HCT116 (cell line): ENCODE measurements at regions not wholly inside any gene's neighbourhood (a gene's known extent, or its start where the extent isn't known, plus 50 kb on each side); places are given as distances from the start of the nearest gene placed in this dataset.

ENCODE experiments used
- ATAC-seq: fragments of 200-7000 bp; cut with Tn5 transposase; 2 replicates; pipeline ENCODE4 v1.9.1; 2020; ENCODE audit warnings: mild to moderate bottlenecking, moderate library complexity
- BruUV-seq: library from RNA; stranded (reverse); fragments of 400-500 nt; replicated peaks from 2 replicates; lab custom pipeline; 2021; lab: Mats Ljungman, UMichigan
- CTCF ChIA-PET: fragments of 300-600 bp; sonication (Branson Sonifier 250); formaldehyde crosslinking; loops from one replicate; lab custom pipeline; 2021; ENCODE audit warnings: antibody characterized with exemption; lab: Charles Lee
- POLR2A ChIA-PET: fragments of 300-600, 350-600 bp; sonication (Branson Sonifier 250); formaldehyde crosslinking; loops from one replicate; lab custom pipeline; 2021; ENCODE audit warnings: antibody characterized with exemption; lab: Charles Lee
- RAD21 ChIA-PET, 2 experiments: fragments of 300-600 bp; sonication (Branson Sonifier 250); formaldehyde crosslinking; loops; one replicate each; lab custom pipeline; 2023; ENCODE audit warnings: low total read pairs in 2 of 2; ENCODE audit not compliant: uncharacterized antibody in 2 of 2, unreplicated experiment in 2 of 2, low non-redundant PET in 1 of 2; lab: Charles Lee
- DNase-seq: peaks from one replicate; pipeline ENCODE4 v3.0.0-alpha.2; 2010; ENCODE audit warnings: low read depth, low spot score
- H2AFZ ChIP-seq: fragments of 200-600 bp; shearing (Covaris generic), sonication (generic); 2 replicates; pipeline ENCODE4 v1.6.1; 2017; ENCODE audit warnings: low read depth, mixed run types, mixed read lengths, antibody characterized with exemption, low read length; ENCODE audit not compliant: poor library complexity, severe bottlenecking
- H3K27ac ChIP-seq: 2 replicates; pipeline ENCODE4 v1.5.1; 2012; ENCODE audit warnings: low read depth, low read length
- H3K27me3 ChIP-seq: fragments of 200-600 bp; sonication (generic); 2 replicates; pipeline ENCODE4 v1.6.1; 2016; ENCODE audit warnings: mixed run types, low read length, mixed read lengths; ENCODE audit not compliant: insufficient read depth
- H3K36me3 ChIP-seq, 2 experiments: fragments of 200-500 bp in 1 of 2; fragments of 200-600 bp in 1 of 2; sonication (Bioruptor generic) in 1 of 2; sonication (generic) in 1 of 2; 2 replicates each; pipeline versions ENCODE4 v1.5.1 to v1.6.1; 2014 to 2016; ENCODE audit warnings: low read length in 2 of 2, inconsistent platforms in 1 of 2, mixed read lengths in 1 of 2, mixed run types in 1 of 2; ENCODE audit not compliant: insufficient read depth in 2 of 2, control insufficient read depth in 1 of 2
- H3K4me1 ChIP-seq, 2 experiments: fragments of 200-600 bp in 1 of 2; sonication (generic) in 1 of 2; 2 replicates each; pipeline versions ENCODE4 v1.5.1 to v1.6.1; 2012 to 2017; ENCODE audit warnings: low read length in 2 of 2, inconsistent platforms in 1 of 2, mild to moderate bottlenecking in 1 of 2, mixed read lengths in 1 of 2, mixed run types in 1 of 2, moderate library complexity in 1 of 2; ENCODE audit not compliant: insufficient read depth in 2 of 2, control insufficient read depth in 1 of 2
- H3K4me2 ChIP-seq: fragments of 200-600 bp; sonication (generic); 2 replicates; pipeline ENCODE4 v1.6.1; 2017; ENCODE audit warnings: mixed run types, low read length, mixed read lengths
- H3K4me3 ChIP-seq, 2 experiments: fragments of 200-600 bp in 1 of 2; sonication (generic) in 1 of 2; replicated peaks in 1 of 2; 2 replicates each; pipeline ENCODE4 v1.5.1; 2011 to 2016; ENCODE audit warnings: low read length in 2 of 2, control low read depth in 1 of 2, low read depth in 1 of 2, mild to moderate bottlenecking in 1 of 2, mixed read lengths in 1 of 2, mixed run types in 1 of 2
- H3K79me2 ChIP-seq: fragments of 200-600 bp; sonication (generic); 2 replicates; pipeline ENCODE4 v1.6.1; 2017; ENCODE audit warnings: mild to moderate bottlenecking, mixed run types, low read length, moderate library complexity, mixed read lengths; ENCODE audit not compliant: insufficient read depth
- H3K9ac ChIP-seq: fragments of 200-600 bp; sonication (generic); 2 replicates; pipeline ENCODE4 v1.6.1; 2016; ENCODE audit warnings: low read length, mixed read lengths
- H3K9me2 ChIP-seq: fragments of 200-600 bp; sonication (generic), shearing (Covaris generic); 2 replicates; pipeline ENCODE4 v1.6.1; 2017; ENCODE audit warnings: mixed run types, mild to moderate bottlenecking, moderate library complexity; ENCODE audit not compliant: insufficient read depth
- H3K9me3 ChIP-seq, 2 experiments: fragments of 200-500 bp in 1 of 2; fragments of 200-600 bp in 1 of 2; sonication (Bioruptor generic) in 1 of 2; sonication (generic) in 1 of 2; 2 replicates each; pipeline ENCODE4 v1.6.1; 2014 to 2017; ENCODE audit warnings: low read length in 2 of 2, mixed read lengths in 2 of 2, inconsistent platforms in 1 of 2, low read depth in 1 of 2, mild to moderate bottlenecking in 1 of 2, mixed run types in 1 of 2, moderate library complexity in 1 of 2; ENCODE audit not compliant: control insufficient read depth in 1 of 2, insufficient read depth in 1 of 2
- H4K20me1 ChIP-seq: fragments of 200-600 bp; sonication (generic), shearing (Covaris generic); 2 replicates; pipeline ENCODE4 v1.6.1; 2017; ENCODE audit warnings: mixed run types, mild to moderate bottlenecking, moderate library complexity; ENCODE audit not compliant: insufficient read depth
- CEBPB ChIP-seq: IDR thresholded peaks from 2 replicates; pipeline ENCODE4 v1.6.1; 2012; ENCODE audit warnings: low read depth
- EGR1 ChIP-seq: IDR thresholded peaks from 2 replicates; pipeline ENCODE4 v1.6.1; 2012; ENCODE audit warnings: low read depth
- EZH2 ChIP-seq: fragments of 200-600 bp; sonication (generic); IDR thresholded peaks from 2 replicates; pipeline ENCODE4 v1.6.1; 2017; ENCODE audit warnings: antibody characterized with exemption, mixed run types
- EZH2phosphoT487 ChIP-seq: fragments of 200-600 bp; IDR thresholded peaks from 2 replicates; pipeline ENCODE4 v1.6.1; 2018; ENCODE audit warnings: antibody characterized with exemption, borderline replicate concordance
- FOSL1 ChIP-seq: IDR thresholded peaks from 2 replicates; pipeline ENCODE4 v1.6.1; 2012; ENCODE audit warnings: low read depth
- JUND ChIP-seq: IDR thresholded peaks from 2 replicates; pipeline ENCODE4 v1.6.1; 2012
- POLR2A ChIP-seq: IDR thresholded peaks from 2 replicates; pipeline ENCODE4 v1.7.0; 2011; ENCODE audit warnings: borderline replicate concordance; ENCODE audit not compliant: insufficient read depth, insufficient read length; ENCODE audit errors: extremely low read depth
- RAD21 ChIP-seq: IDR thresholded peaks from 2 replicates; pipeline ENCODE4 v1.6.1; 2012; ENCODE audit warnings: low read depth, mild to moderate bottlenecking
- SIN3A ChIP-seq: IDR thresholded peaks from 2 replicates; pipeline ENCODE4 v1.6.1; 2012; ENCODE audit warnings: low read depth
- SRF ChIP-seq: IDR thresholded peaks from 2 replicates; pipeline ENCODE4 v1.6.1; 2012; ENCODE audit warnings: low read depth
- TCF7L2 ChIP-seq: IDR thresholded peaks from 2 replicates; pipeline ENCODE4 v1.7.0; 2011; ENCODE audit warnings: borderline replicate concordance, inconsistent platforms; ENCODE audit not compliant: insufficient read depth, insufficient read length; ENCODE audit errors: extremely low read depth
- ZNF274 ChIP-seq: fragments of 200-500 bp; sonication (Bioruptor generic); IDR thresholded peaks from 2 replicates; pipeline ENCODE4 v1.6.1; 2014; ENCODE audit warnings: mild to moderate bottlenecking, low read depth, low read length, inconsistent platforms
- intact Hi-C: fragments of 100-400 bp; cut with micrococcal nuclease; formaldehyde crosslinking; loops from 2 replicates; pipeline ENCODE4 v1.10.0; 2022
- TF ChIP-seq, protein P1 (sequence below): IDR thresholded peaks from 2 replicates; pipeline ENCODE4 v1.6.1; 2012
- TF ChIP-seq, protein P2 (sequence below): IDR thresholded peaks from 2 replicates; pipeline ENCODE4 v1.6.1; 2012; ENCODE audit warnings: low read depth

- ATAC-seq (no peak), DNase-seq (no peak)
- Histone ChIP-seq H3K9me2 (no peaks in the 10 kb centered on the region), H3K4me1 (no peaks in the 10 kb centered on the region), H3K9me3 (no peaks in the 10 kb centered on the region), H3K9ac (no peak overlapping the region), H3K36me3 (no peaks in the 10 kb centered on the region), H3K79me2 (no peaks in the 10 kb centered on the region), H2AFZ (no peak overlapping the region), H3K4me3 (no peak overlapping the region), H4K20me1 (no peaks in the 10 kb centered on the region), H3K4me2 (no peak overlapping the region), H3K27ac (no peak overlapping the region), H3K27me3 (peaks cover 4% of the 10 kb centered on the region)
- CTCF ChIA-PET, result no interaction called here
- no TSS peak for BruUV-seq
- RAD21 ChIA-PET, result no interaction called here
- intact Hi-C loops, result no loop called here
- TF ChIP-seq, protein P1, sequence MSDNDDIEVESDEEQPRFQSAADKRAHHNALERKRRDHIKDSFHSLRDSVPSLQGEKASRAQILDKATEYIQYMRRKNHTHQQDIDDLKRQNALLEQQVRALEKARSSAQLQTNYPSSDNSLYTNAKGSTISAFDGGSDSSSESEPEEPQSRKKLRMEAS, result no peak
- TF ChIP-seq TCF7L2 (no peak), POLR2A (no peak), EZH2phosphoT487 (no peak), RAD21 (no peak), EZH2 (no peak), SIN3A (no peak), FOSL1 (no peak), JUND (no peak), CEBPB (no peak)
- POLR2A ChIA-PET, result no interaction called here
These were observed 142.3 kb upstream of the LMO4 start for GRCh38 chr1:87186346-87186745.

GRCh38 chr1:87188640-87189039 lies 140.0 kb upstream of the LMO4 start:
- H3K4me1 ChIP-seq, result no peaks in the 10 kb centered on the region
- no peaks in the 10 kb centered on the region for H3K9me2 ChIP-seq
- POLR2A ChIA-PET, result no interaction called here
- RAD21 ChIA-PET, result no interaction called here
- H3K36me3 ChIP-seq, result no peaks in the 10 kb centered on the region
- no peak overlapping the region for H3K27ac ChIP-seq
- BruUV-seq, result no TSS peak
- H3K79me2 ChIP-seq, result no peaks in the 10 kb centered on the region
- DNase-seq (no peak), ATAC-seq (no peak)
- no peak for TF ChIP-seq EGR1
- no peak for TF ChIP-seq SRF
- TF ChIP-seq ZNF274, result no peak
- TF ChIP-seq, protein P2, sequence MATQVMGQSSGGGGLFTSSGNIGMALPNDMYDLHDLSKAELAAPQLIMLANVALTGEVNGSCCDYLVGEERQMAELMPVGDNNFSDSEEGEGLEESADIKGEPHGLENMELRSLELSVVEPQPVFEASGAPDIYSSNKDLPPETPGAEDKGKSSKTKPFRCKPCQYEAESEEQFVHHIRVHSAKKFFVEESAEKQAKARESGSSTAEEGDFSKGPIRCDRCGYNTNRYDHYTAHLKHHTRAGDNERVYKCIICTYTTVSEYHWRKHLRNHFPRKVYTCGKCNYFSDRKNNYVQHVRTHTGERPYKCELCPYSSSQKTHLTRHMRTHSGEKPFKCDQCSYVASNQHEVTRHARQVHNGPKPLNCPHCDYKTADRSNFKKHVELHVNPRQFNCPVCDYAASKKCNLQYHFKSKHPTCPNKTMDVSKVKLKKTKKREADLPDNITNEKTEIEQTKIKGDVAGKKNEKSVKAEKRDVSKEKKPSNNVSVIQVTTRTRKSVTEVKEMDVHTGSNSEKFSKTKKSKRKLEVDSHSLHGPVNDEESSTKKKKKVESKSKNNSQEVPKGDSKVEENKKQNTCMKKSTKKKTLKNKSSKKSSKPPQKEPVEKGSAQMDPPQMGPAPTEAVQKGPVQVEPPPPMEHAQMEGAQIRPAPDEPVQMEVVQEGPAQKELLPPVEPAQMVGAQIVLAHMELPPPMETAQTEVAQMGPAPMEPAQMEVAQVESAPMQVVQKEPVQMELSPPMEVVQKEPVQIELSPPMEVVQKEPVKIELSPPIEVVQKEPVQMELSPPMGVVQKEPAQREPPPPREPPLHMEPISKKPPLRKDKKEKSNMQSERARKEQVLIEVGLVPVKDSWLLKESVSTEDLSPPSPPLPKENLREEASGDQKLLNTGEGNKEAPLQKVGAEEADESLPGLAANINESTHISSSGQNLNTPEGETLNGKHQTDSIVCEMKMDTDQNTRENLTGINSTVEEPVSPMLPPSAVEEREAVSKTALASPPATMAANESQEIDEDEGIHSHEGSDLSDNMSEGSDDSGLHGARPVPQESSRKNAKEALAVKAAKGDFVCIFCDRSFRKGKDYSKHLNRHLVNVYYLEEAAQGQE, result no peak
- TF ChIP-seq TCF7L2, result no peak
- peaks cover 4% of the 10 kb centered on the region for H3K27me3 ChIP-seq
- no peak overlapping the region for H2AFZ ChIP-seq
- H3K9me3 ChIP-seq, result no peaks in the 10 kb centered on the region
- intact Hi-C loops, result no loop called here
- no peak overlapping the region for H3K4me3 ChIP-seq
- no peak overlapping the region for H3K4me2 ChIP-seq
- no peaks in the 10 kb centered on the region for H4K20me1 ChIP-seq
- H3K9ac ChIP-seq, result no peak overlapping the region
- CTCF ChIA-PET, result no interaction called here
